ENCODE measurements at regions not wholly inside any gene's neighbourhood (a gene's known extent, or its start where the extent isn't known, plus 50 kb on each side); places are given as distances from the start of the nearest gene placed in this dataset.

DNA sequence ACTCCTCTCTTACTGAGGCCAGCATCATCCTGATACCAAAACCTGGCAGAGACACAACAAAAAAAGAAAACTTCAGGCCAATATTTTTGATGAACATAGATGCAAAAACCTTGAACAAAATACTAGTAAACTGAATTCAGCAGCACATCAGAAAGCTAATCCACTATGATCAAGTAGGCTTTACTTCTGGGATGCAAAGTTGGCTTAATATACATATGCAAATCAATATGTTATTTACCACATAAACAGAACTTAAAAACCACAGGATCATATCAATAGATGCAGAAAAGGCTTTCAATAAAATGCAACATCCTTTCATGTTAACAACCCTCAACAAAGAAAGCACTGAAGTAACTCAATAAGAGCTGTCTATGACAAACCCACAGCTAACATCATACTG lies 414.5 kb upstream of the MCTP2 start:
- TF ChIP-seq CTCF (conservative IDR thresholded peaks at IDR 0.05): no peak
- no peak for TF ChIP-seq ZFX (IDR thresholded peaks at IDR 0.05)

Measured in C4-2B (cell line).